Liver (tissue), 8 donors: ENCODE measurements at regions not wholly inside any gene's neighbourhood (a gene's known extent, or its start where the extent isn't known, plus 50 kb on each side); places are given as distances from the start of the nearest gene placed in this dataset.

Source experiments
- DNase-seq: peaks from one replicate; pipeline ENCODE4 v3.0.0-alpha.2; 2017; ENCODE audit warnings: low spot score
- H3K27ac ChIP-seq, 2 donors: one replicate each; pipeline ENCODE4 v1.7.0; 2013; ENCODE audit warnings: inconsistent platforms in 2 of 2, low read length in 2 of 2, control low read depth in 1 of 2, low read depth in 1 of 2, mild to moderate bottlenecking in 1 of 2
- H3K27me3 ChIP-seq, 4 donors: one replicate each; pipeline versions ENCODE4 v1.6.1 to v1.7.0; 2013; ENCODE audit warnings: low read length in 3 of 4, inconsistent platforms in 1 of 4, mild to moderate bottlenecking in 1 of 4, moderate library complexity in 1 of 4; ENCODE audit not compliant: control insufficient read depth in 4 of 4, insufficient read depth in 4 of 4
- H3K36me3 ChIP-seq, 4 donors: one replicate each; pipeline versions ENCODE4 v1.6.1 to v1.7.0; 2013; ENCODE audit warnings: low read length in 3 of 4, mild to moderate bottlenecking in 3 of 4, low read depth in 1 of 4, moderate library complexity in 1 of 4; ENCODE audit not compliant: control insufficient read depth in 4 of 4, insufficient read depth in 3 of 4
- H3K4me1 ChIP-seq, 4 donors: one replicate each; pipeline versions ENCODE4 v1.6.1 to v1.7.0; 2013; ENCODE audit warnings: low read length in 3 of 4, mild to moderate bottlenecking in 3 of 4, moderate library complexity in 1 of 4; ENCODE audit not compliant: control insufficient read depth in 4 of 4, insufficient read depth in 4 of 4
- H3K4me3 ChIP-seq, 3 donors: one replicate each; pipeline versions ENCODE4 v1.6.1 to v1.7.0; 2013; ENCODE audit warnings: low read length in 3 of 3, control low read depth in 1 of 3, low read depth in 1 of 3, mild to moderate bottlenecking in 1 of 3
- H3K9ac ChIP-seq, 2 donors: one replicate each; pipeline ENCODE4 v1.7.0; 2013; ENCODE audit warnings: low read length in 2 of 2, mild to moderate bottlenecking in 2 of 2, moderate library complexity in 2 of 2, control low read depth in 1 of 2, low read depth in 1 of 2
- H3K9me3 ChIP-seq, 4 donors: one replicate each; pipeline versions ENCODE4 v1.6.1 to v1.7.0; 2013; ENCODE audit warnings: low read length in 3 of 4; ENCODE audit not compliant: control insufficient read depth in 4 of 4
- EGR1 ChIP-seq, 2 donors: IDR thresholded peaks; 2 replicates each; pipeline ENCODE4 v1.6.1; 2016 to 2018; ENCODE audit warnings: antibody characterized with exemption in 2 of 2, low read depth in 2 of 2
- FOXA1 ChIP-seq: IDR thresholded peaks from 2 replicates; pipeline ENCODE4 v1.6.1; 2016; ENCODE audit warnings: antibody characterized with exemption
- HNF4A ChIP-seq, 2 donors: conservative IDR thresholded peaks; 2 replicates each; pipeline ENCODE4 v1.6.1; 2016; ENCODE audit warnings: antibody characterized with exemption in 2 of 2, mild to moderate bottlenecking in 2 of 2
- HNF4G ChIP-seq: IDR thresholded peaks from 2 replicates; pipeline ENCODE4 v1.6.1; 2016; ENCODE audit warnings: antibody characterized with exemption
- JUND ChIP-seq, 2 donors: IDR thresholded peaks; 2 replicates each; pipeline ENCODE4 v1.6.1; 2016; ENCODE audit warnings: antibody characterized with exemption in 2 of 2
- MAX ChIP-seq: IDR thresholded peaks from 2 replicates; pipeline ENCODE4 v1.6.1; 2016; ENCODE audit warnings: antibody characterized with exemption
- NR2F2 ChIP-seq: IDR thresholded peaks from 2 replicates; pipeline ENCODE4 v1.6.1; 2016; ENCODE audit warnings: antibody characterized with exemption
- RAD21 ChIP-seq, 2 donors: IDR thresholded peaks; 2 replicates each; pipeline ENCODE4 v1.6.1; 2016; ENCODE audit warnings: antibody characterized with exemption in 2 of 2, mild to moderate bottlenecking in 2 of 2
- RXRA ChIP-seq, 2 donors: IDR thresholded peaks; 2 replicates each; pipeline ENCODE4 v1.6.1; 2017 to 2018; ENCODE audit warnings: antibody characterized with exemption in 2 of 2, mild to moderate bottlenecking in 1 of 2
- YY1 ChIP-seq: IDR thresholded peaks from 2 replicates; pipeline ENCODE4 v1.6.1; 2016; ENCODE audit warnings: antibody characterized with exemption, mild to moderate bottlenecking
- ZBTB33 ChIP-seq: IDR thresholded peaks from 2 replicates; pipeline ENCODE4 v1.6.1; 2016; ENCODE audit warnings: antibody characterized with exemption
- WGBS: extraction: QIAGEN DNeasy Blood & Tissue Kit; methylation state at CpG from one replicate; pipeline ENCODE4 v1.1.7; 2013; 5-methylcytosine and 5-hydroxymethylcytosine counted together
- TF ChIP-seq, protein P1 (sequence below): fragments of 150-350 bp; IDR thresholded peaks from 2 replicates; pipeline ENCODE4 v1.5.1; 2017; ENCODE audit warnings: improper control_type of control experiment, low read depth, low read length; ENCODE audit not compliant: missing input control
- TF ChIP-seq, protein P2 (sequence below): IDR thresholded peaks from 2 replicates; pipeline ENCODE4 v1.6.1; 2016; ENCODE audit warnings: antibody characterized with exemption, mild to moderate bottlenecking
- TF ChIP-seq, protein P3 (sequence below): IDR thresholded peaks from 2 replicates; pipeline ENCODE4 v1.6.1; 2016; ENCODE audit warnings: antibody characterized with exemption
- donor health status: healthy.
- donor health status: healthy.
- donor health status: healthy.
- donor health status: healthy.
- donor health status: healthy.

GRCh38 chr13:85650613-85651012 is 148.6 kb downstream of the SLITRK6 start:
- Histone ChIP-seq H3K9ac (no peak overlapping the region), H3K27me3 (no peaks in the 10 kb centered on the region), H3K36me3 (no peaks in the 10 kb centered on the region), H3K27ac (no peak overlapping the region), H3K4me3 (no peak overlapping the region), H3K4me1 (no peaks in the 10 kb centered on the region), H3K9me3 (no peaks in the 10 kb centered on the region)
- DNase-seq = no peak
- TF ChIP-seq MAX (no peak), FOXA1 (no peak), EGR1 (IDR thresholded peaks at IDR 0.05; ENCODE audit: low read depth in 2 of 2) (no peak)
- 91% methylated on average over 2 of the region's 2 CpGs for WGBS

- no peak for DNase-seq
- H3K27ac ChIP-seq = no peak overlapping the region
- WGBS = 76% methylated on average over 3 of the region's 3 CpGs
Observed at GRCh38 chr13:85640727-85641126, 158.5 kb downstream of the SLITRK6 start.

DNA sequence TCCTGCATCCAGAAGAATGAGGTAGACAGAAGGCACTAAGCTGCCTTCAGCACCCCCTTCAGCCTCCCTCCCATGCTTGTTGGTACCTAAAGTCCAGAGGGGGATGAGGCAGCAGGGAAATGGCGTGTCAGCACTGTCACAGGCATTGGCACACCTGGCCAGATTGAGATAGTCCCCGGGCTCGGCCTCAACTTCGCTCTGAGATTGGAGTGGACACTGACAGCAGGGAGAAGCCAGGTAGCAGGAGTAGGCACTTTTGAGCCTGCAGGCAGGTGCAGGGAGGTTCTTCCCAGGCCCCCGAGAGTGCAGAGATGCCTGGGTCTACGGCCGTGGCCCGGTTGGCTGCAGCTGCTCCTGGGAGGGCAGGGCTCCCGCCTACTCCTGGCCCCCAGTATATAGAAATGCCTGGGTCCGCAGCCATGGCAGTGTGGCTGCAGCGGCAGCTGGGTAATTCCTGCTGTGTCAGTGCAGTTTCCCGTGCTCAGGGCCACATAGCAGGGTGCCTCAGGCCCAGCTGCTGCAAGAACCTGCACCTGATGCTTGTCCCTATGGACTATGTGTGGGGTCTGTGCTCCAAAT is 160.3 kb downstream of the SLITRK6 start:
- Histone ChIP-seq H3K4me1 (no peaks in the 10 kb centered on the region), H3K9ac (no peak overlapping the region), H3K27me3 (no peaks in the 10 kb centered on the region), H3K27ac (no peak overlapping the region), H3K9me3 (peaks cover 0 to 5% (median 0%) of the 10 kb centered on the region in 4 donors), H3K4me3 (no peak overlapping the region), H3K36me3 (no peaks in the 10 kb centered on the region)
- no peak for DNase-seq
- WGBS = 77% methylated on average over 12 of the region's 12 CpGs
- TF ChIP-seq JUND (IDR thresholded peaks at IDR 0.05) (no peak), ZBTB33 (no peak), HNF4A (conservative IDR thresholded peaks at IDR 0.05) (no peak), FOXA1 (no peak), NR2F2 (no peak), HNF4G (no peak), RAD21 (IDR thresholded peaks at IDR 0.05) (no peak), RXRA (IDR thresholded peaks at IDR 0.05) (no peak), YY1 (no peak)
- TF ChIP-seq, protein P1, sequence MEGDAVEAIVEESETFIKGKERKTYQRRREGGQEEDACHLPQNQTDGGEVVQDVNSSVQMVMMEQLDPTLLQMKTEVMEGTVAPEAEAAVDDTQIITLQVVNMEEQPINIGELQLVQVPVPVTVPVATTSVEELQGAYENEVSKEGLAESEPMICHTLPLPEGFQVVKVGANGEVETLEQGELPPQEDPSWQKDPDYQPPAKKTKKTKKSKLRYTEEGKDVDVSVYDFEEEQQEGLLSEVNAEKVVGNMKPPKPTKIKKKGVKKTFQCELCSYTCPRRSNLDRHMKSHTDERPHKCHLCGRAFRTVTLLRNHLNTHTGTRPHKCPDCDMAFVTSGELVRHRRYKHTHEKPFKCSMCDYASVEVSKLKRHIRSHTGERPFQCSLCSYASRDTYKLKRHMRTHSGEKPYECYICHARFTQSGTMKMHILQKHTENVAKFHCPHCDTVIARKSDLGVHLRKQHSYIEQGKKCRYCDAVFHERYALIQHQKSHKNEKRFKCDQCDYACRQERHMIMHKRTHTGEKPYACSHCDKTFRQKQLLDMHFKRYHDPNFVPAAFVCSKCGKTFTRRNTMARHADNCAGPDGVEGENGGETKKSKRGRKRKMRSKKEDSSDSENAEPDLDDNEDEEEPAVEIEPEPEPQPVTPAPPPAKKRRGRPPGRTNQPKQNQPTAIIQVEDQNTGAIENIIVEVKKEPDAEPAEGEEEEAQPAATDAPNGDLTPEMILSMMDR = no peak
- TF ChIP-seq, protein P2, sequence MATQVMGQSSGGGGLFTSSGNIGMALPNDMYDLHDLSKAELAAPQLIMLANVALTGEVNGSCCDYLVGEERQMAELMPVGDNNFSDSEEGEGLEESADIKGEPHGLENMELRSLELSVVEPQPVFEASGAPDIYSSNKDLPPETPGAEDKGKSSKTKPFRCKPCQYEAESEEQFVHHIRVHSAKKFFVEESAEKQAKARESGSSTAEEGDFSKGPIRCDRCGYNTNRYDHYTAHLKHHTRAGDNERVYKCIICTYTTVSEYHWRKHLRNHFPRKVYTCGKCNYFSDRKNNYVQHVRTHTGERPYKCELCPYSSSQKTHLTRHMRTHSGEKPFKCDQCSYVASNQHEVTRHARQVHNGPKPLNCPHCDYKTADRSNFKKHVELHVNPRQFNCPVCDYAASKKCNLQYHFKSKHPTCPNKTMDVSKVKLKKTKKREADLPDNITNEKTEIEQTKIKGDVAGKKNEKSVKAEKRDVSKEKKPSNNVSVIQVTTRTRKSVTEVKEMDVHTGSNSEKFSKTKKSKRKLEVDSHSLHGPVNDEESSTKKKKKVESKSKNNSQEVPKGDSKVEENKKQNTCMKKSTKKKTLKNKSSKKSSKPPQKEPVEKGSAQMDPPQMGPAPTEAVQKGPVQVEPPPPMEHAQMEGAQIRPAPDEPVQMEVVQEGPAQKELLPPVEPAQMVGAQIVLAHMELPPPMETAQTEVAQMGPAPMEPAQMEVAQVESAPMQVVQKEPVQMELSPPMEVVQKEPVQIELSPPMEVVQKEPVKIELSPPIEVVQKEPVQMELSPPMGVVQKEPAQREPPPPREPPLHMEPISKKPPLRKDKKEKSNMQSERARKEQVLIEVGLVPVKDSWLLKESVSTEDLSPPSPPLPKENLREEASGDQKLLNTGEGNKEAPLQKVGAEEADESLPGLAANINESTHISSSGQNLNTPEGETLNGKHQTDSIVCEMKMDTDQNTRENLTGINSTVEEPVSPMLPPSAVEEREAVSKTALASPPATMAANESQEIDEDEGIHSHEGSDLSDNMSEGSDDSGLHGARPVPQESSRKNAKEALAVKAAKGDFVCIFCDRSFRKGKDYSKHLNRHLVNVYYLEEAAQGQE = no peak
- TF ChIP-seq, protein P3, sequence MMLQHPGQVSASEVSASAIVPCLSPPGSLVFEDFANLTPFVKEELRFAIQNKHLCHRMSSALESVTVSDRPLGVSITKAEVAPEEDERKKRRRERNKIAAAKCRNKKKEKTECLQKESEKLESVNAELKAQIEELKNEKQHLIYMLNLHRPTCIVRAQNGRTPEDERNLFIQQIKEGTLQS = no peak

More at GRCh38 chr13:85640727-85641126, 158.5 kb downstream of the SLITRK6 start:
- TF ChIP-seq, protein P3 = no peak
- no peak for TF ChIP-seq HNF4G
- no peak for TF ChIP-seq ZBTB33
- no peak overlapping the region for H3K9ac ChIP-seq
- H3K36me3 ChIP-seq = no peaks in the 10 kb centered on the region
- H3K9me3 ChIP-seq = peaks cover 0 to 5% (median 0%) of the 10 kb centered on the region in 4 donors
- no peaks in the 10 kb centered on the region for H3K27me3 ChIP-seq
- no peaks in the 10 kb centered on the region for H3K4me1 ChIP-seq
- no peak overlapping the region for H3K4me3 ChIP-seq
